Cerebellar nuclear complex (tissue), 1 donor: ENCODE measurements at regions not wholly inside any gene's neighbourhood (a gene's known extent, or its start where the extent isn't known, plus 50 kb on each side); places are given as distances from the start of the nearest gene placed in this dataset.

ENCODE experiments used
- DNase-seq, 2 experiments: peaks; one replicate each; lab custom pipeline; 2025; lab: John Stamatoyannopoulos, UW

- DNase-seq: no peak
These were observed 1019.4 kb upstream of the SLC10A2 start for GRCh38 chr13:104085611-104086010.

GRCh38 chr13:104074326-104074725 lies 1008.1 kb upstream of the SLC10A2 start:
- no peak for DNase-seq

GRCh38 chr13:104071806-104072205 lies 1005.6 kb upstream of the SLC10A2 start:
- DNase-seq: no peak

- DNase-seq: no peak
These were observed 999.1 kb upstream of the SLC10A2 start for GRCh38 chr13:104065328-104065727.

- no peak for DNase-seq
These were observed 991.6 kb upstream of the SLC10A2 start for GRCh38 chr13:104057861-104058260.

GRCh38 chr13:104045907-104046306 lies 979.7 kb upstream of the SLC10A2 start:
- DNase-seq: no peak

GRCh38 chr13:104043184-104043583 lies 977.0 kb upstream of the SLC10A2 start:
- no peak for DNase-seq

GRCh38 chr13:104034891-104035290 lies 968.7 kb upstream of the SLC10A2 start:
- DNase-seq: no peak

- no peak for DNase-seq
These were observed 959.1 kb upstream of the SLC10A2 start for GRCh38 chr13:104025303-104025702.

GRCh38 chr13:104024416-104025170 lies 958.4 kb upstream of the SLC10A2 start:
- DNase-seq: no peak

- no peak for DNase-seq
These were observed 955.7 kb upstream of the SLC10A2 start for GRCh38 chr13:104021806-104022397.

- no peak for DNase-seq
These were observed 951.1 kb upstream of the SLC10A2 start for GRCh38 chr13:104017317-104017716.

- no peak for DNase-seq
These were observed 949.6 kb upstream of the SLC10A2 start for GRCh38 chr13:104015646-104016396.

- DNase-seq: no peak
These were observed 948.8 kb upstream of the SLC10A2 start for GRCh38 chr13:104014803-104015645.

GRCh38 chr13:104011505-104012241 lies 945.5 kb upstream of the SLC10A2 start:
- no peak for DNase-seq

GRCh38 chr13:104008541-104009435 lies 942.6 kb upstream of the SLC10A2 start:
- no peak for DNase-seq

GRCh38 chr13:104008075-104008474 lies 941.9 kb upstream of the SLC10A2 start:
- DNase-seq: no peak

- DNase-seq: no peak
These were observed 940.4 kb upstream of the SLC10A2 start for GRCh38 chr13:104006625-104007075.

- no peak for DNase-seq
These were observed 938.4 kb upstream of the SLC10A2 start for GRCh38 chr13:104004572-104004971.

GRCh38 chr13:104002216-104002615 lies 936.0 kb upstream of the SLC10A2 start:
- no peak for DNase-seq
